ENCODE measurements at regions not wholly inside any gene's neighbourhood (a gene's known extent, or its start where the extent isn't known, plus 50 kb on each side); places are given as distances from the start of the nearest gene placed in this dataset.
A peak's percentile ranks its signal among the peaks of the same experiment; 100 is the strongest.
"Not testable (repeated sequence)": the region's sequence is repeated elsewhere in the genome, so short reads cannot be mapped to it uniquely, and the experiment has no call there.

DNA sequence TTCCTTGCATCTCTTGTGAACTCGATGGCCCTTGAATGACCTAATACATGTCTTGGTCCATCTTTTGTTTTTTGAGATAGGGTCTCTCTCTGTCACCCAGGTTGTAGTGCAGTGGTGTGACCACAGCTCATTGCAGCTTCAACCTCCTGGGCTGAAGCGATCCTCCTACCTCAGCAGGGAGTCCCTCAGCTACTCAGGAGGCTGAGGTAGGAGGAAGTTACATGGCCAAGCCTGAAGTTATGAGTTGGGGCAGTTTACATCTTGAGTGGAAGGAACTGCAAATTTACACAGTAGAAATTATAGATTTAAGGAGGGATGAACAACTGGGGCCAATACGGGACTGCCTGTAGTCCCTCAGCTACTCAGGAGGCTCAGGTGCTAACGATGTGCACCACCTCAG is 97.2 kb upstream of the METTL14 start:
- DNase-seq (ENCODE audit: low spot score): no peak

DNA sequence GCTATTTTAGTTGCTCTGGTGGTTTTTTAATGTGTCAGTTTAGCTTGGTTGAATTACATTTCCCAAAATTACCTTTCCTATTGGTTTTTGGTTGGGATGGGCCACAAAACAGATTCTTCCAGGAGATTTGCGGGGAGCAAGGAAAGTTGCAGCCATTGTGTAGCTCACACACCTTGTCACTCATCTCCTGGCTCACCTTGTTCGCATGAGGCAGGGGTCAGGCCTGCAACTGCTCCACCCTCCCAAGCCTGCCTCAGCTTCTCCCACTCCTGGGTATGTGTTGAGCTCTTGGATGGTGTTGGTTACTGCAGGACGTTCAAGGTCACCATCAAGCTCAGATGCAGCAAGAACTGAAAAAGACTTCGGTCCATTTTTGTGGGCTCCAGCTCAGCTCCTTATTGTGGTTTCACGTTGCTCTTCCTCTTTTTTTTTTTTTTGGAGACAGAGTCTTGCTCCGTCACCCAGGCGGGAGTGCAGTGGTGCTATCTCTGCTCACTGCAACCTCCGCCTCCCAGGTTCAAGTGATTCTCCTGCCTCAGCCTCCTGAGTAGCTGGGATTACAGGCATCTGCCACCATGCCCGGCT is 95.6 kb upstream of the METTL14 start:
- no peak for DNase-seq (ENCODE audit: low spot score)

DNA sequence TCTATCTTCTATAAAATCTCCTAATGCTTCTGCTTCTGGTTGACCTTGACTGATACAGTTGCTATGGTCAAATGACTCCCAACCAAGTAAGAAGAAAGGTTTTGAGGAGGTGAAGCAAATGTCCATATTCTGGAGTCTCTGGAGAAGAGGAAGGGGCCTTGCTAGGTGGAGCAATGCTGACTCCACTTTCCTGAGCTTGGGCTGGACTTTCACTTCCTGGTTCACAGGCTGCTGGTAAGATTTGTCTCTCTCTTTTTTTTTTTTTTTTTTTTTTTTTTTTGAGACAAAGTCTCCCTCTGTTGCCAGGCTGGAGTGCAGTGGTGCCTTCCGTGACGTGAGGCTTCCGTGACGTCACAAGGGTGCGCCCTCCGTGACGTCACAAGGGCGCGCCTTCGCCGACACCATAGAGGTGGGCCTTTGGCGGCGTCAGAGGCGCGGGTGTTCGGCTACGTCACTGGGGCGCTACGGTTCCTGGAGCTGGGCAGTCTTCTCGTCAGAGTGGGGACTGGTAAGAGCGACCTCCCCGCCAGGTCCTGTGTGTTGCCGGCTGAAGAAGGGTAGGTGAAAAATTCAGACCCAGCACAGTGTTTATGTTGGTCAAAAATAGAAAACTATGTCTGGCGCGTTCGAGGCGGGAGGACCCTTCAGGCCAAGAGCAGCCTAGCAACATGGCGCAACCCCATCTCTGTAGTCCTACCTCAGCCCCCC is 93.7 kb upstream of the METTL14 start:
- DNase-seq (ENCODE audit: low spot score): peak; percentile 85

DNA sequence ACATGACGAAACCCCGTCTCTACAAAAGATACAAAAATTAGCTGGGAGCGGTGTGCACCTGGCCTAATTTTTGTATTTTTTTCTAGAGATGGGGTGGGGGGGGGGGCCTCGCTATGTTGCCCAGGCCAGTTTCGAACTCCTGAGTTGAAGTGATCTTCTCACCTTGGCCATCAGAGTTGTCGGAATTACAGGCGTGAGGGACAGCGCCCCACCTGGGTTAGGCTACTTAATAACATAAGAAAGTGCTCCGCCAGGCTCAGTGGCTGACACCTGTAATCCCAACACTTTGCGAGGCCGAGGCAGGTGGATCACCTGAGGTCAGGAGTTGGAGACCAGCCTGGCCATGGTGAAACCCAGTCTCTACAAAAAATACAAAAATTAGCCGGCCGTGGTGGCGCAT is 92.9 kb upstream of the METTL14 start:
- DNase-seq (ENCODE audit: low spot score): not testable (repeated sequence)

DNA sequence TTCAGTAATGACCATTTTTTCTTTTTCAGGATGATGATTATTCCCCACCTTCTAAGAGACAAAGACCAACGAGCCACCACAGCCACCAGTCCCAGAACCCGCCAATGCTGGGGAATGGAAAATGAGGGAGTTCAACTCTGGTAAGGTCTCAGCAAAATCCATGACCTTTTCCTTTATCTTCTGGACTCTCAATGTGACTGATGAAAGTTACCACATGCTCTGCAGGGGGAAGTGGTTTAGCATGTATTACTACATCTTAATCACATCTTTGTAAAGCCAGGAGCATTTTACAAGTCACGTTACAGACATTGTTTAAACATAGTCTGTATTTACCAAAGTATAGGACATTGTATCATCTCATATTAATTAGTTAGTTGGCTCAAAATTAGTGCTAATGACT is 89.3 kb upstream of the METTL14 start:
- not testable (repeated sequence) for DNase-seq (ENCODE audit: low spot score)

DNA sequence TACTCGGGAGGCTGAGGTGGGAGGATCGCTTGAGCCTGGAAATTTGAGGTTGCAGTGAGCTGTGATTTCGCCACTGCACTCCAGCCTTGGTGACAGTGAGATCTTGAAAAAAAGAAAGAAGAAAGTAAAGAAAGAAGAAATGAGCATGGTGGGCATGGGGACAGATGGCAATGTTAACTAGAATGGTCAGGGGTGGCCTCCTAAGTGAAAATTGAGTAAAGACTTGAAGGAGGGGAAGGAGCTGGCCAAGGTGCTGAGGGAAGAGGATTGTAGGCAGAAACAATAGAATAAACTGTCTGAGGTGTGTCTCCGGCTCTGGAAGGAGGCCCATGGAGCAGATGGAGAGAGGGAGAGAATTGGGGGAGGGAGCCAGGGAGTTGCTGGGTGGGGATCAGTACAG is 60.1 kb upstream of the METTL14 start:
- not testable (repeated sequence) for DNase-seq (ENCODE audit: low spot score)

DNA sequence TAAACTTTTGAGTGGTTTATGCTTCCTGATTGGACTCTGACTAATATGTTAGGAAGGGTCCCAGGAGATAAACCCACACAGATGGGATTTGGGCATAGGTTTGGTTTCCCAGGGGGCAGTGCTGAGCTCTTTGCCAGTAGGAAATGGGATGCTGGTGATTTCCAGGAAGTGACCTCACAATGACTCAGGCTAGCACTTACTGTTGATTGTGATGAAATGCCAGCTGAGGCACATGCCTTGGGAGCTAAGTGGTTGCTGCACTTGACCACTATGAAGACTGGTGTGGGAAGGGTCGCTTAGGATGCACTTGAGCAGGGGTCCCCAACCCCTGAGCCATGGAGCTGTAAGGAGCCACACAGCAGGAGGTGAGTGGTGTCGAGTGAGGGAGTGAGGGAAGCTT is 55.5 kb upstream of the METTL14 start:
- DNase-seq (ENCODE audit: low spot score): peak; percentile 87

DNA sequence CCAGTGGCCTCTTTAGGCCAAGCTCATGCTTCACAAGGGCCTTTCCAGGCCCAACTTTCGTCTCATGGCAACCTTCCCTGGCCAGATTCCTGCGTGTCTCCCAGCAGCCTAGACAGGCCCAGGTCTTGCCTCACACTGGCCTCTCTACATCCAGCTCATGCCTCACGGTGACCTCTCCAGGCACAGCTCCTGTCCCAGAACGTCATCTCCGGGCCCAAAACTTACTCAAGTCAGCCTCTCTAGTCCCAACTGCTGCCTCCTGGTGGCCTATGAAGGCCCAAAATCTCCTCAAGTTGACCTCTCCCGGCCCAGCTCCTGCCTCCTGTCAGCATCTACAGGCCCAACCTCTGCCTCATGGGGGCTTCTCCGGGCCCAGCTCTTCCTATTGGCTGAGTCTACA is 54.3 kb upstream of the METTL14 start:
- DNase-seq (ENCODE audit: low spot score): not testable (repeated sequence)

DNA sequence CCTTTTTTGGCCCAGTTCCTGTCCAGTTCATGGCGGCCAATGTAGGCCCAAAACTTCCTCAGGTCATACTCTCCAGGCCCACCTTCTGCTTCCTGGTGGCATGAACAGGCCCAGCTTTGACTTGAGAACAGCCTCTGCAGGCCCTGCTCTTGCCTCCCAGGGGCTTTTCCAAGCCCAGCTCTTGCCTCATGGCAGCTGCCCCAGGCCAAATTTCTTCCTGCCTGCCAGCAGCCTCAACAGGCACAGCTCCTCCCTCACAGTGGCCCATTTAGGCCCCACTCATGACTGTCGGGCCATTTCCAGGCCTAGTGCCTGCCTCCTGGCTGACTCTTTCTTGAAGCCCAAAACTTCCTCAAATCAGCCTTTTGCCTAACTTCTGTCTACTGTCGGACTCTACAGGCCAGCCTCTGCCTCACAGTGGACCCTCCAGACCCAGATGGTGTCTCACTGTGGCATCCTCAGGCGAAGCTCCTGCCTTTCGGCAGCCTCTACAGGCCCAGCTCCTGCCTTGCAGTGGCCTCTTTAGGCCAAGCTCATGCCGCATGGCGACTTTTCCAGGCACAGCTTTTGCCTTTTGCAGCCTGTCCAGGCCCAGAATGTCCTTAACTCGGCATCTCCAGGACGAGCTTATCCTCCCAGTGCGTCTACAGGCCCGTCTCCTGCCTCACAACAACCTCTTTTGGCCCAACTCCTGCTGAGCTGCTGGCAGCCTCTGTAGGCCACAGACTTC is 53.7 kb upstream of the METTL14 start:
- not testable (repeated sequence) for DNase-seq (ENCODE audit: low spot score)

DNA sequence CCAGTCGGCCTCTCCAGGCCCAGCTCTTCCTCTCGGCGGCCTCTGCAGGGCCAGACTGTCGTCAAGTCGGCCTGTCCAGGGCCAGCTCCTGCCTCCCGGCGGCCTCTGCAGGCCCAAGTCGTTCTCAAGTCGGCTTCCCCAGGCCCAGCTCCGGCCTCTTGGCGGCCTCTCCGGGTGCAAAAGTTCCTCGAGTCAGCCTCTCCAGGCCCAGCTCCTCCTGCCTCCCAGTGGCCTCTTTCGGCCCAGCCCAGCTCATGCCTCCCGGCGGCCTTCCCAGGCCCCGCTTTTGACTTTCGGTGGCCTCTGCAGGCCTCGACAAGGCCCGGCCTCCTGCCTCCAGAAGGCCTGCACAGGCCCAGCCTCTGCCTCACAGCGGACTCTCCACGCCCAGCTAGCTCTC is 51.7 kb upstream of the METTL14 start:
- not testable (repeated sequence) for DNase-seq (ENCODE audit: low spot score)

DNA sequence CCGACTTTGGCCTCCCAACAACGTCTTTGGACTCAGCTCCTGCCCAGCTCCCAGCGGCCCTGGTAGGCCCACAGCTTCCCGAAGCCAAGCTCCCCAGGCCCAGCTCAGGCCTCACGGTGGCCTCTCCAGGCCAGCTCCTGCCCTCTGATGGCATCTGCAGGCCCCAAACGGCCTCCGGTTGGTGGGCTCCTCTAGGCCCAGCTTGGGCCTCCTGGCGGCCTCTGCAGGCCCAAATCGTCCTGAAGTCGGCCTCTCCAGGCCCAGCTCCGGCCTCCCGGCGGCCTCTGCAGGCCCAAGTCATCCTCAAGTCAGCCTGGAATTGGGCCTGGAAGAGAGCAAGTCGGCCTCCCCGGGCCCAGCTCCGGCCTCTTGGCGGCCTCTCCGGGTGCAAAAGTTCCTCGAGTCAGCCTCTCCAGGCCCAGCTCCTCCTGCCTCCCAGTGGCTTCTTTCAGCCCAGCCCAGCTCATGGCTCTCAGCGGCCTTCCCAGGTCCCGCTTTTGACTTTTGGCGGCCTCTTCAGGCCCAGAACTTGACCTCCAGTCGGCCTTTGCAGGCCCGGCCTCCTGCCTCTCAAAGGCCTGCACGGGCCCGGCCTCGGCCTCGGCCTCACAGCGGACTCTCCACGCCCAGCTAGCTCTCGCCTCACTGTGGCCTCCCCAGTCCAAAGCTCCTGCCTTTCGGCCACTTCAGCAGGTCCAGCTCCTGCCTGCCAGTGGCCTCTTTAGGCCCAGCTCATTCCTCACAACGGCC is 50.9 kb upstream of the METTL14 start:
- not testable (repeated sequence) for DNase-seq (ENCODE audit: low spot score)

All from RKO (cell line).